T-cell (primary cell): ENCODE measurements at regions not wholly inside any gene's neighbourhood (a gene's known extent, or its start where the extent isn't known, plus 50 kb on each side); places are given as distances from the start of the nearest gene placed in this dataset.

Source experiments
- ATAC-seq, 4 experiments: fragments of 200-7000 bp in 3 of 4; fragments of 150-1000 bp in 1 of 4; cut with Tn5 transposase; replicated peaks in 1 of 4; 1 replicate in 3 of 4; 2 replicates in 1 of 4; pipeline ENCODE4 v1.10.0; 2021; ENCODE audit warnings: moderate library complexity in 3 of 4, mild to moderate bottlenecking in 2 of 4, moderate number of reproducible peaks in 1 of 4
- CTCF ChIA-PET, 2 donors: fragments of 300-600 bp; sonication (Branson Sonifier 250); formaldehyde crosslinking; loops; one replicate each; lab custom pipeline; 2022; ENCODE audit warnings: antibody characterized with exemption in 2 of 2; lab: Charles Lee
- POLR2A ChIA-PET, 2 donors: fragments of 300-600 bp; sonication (Branson Sonifier 250); formaldehyde crosslinking; loops; one replicate each; lab custom pipeline; 2022; ENCODE audit warnings: antibody characterized with exemption in 2 of 2; lab: Charles Lee
- DNase-seq, 35 experiments: peaks; one replicate each; pipeline versions ENCODE4 v3.0.0 to v3.0.0-alpha.2; 2013 to 2023
- H3K27ac ChIP-seq: one replicate; pipeline ENCODE4 v1.5.1; 2013; ENCODE audit warnings: low read length
- H3K27me3 ChIP-seq, 2 experiments: replicated peaks in 1 of 2; 1 replicate in 1 of 2; 2 replicates in 1 of 2; pipeline versions ENCODE4 v1.6.1 to v1.7.0; 2013; ENCODE audit warnings: low read length in 1 of 2, mixed read lengths in 1 of 2; ENCODE audit not compliant: control insufficient read depth in 2 of 2, insufficient read depth in 2 of 2; ENCODE audit errors: extremely low read depth in 1 of 2
- H3K36me3 ChIP-seq, 2 donors: 1 replicate in 1 of 2; 2 replicates in 1 of 2; pipeline versions ENCODE4 v1.6.1 to v1.7.0; 2013; ENCODE audit warnings: low read length in 1 of 2; ENCODE audit not compliant: control insufficient read depth in 2 of 2, insufficient read depth in 1 of 2; ENCODE audit errors: extremely low read depth in 1 of 2
- H3K4me1 ChIP-seq, 2 experiments: 1 replicate in 1 of 2; 2 replicates in 1 of 2; pipeline versions ENCODE4 v1.6.1 to v1.7.0; 2013; ENCODE audit warnings: low read length in 2 of 2, mixed read lengths in 1 of 2; ENCODE audit not compliant: insufficient read depth in 2 of 2, control insufficient read depth in 1 of 2; ENCODE audit errors: extremely low read depth in 1 of 2
- H3K4me3 ChIP-seq, 2 donors: 1 replicate in 1 of 2; 2 replicates in 1 of 2; pipeline versions ENCODE4 v1.5.1 to v1.7.0; 2013; ENCODE audit warnings: mild to moderate bottlenecking in 2 of 2, low read length in 1 of 2, moderate library complexity in 1 of 2; ENCODE audit not compliant: control insufficient read depth in 1 of 2; ENCODE audit errors: extremely low read depth in 1 of 2
- H3K9me3 ChIP-seq: 2 replicates; pipeline ENCODE4 v1.7.0; 2013
- H3K27ac Mint-ChIP-seq, 2 donors: one replicate each; pipeline ENCODE4 v1.8.0; 2020 to 2021; ENCODE audit warnings: mild to moderate bottlenecking in 2 of 2, mixed read lengths in 2 of 2
- H3K27me3 Mint-ChIP-seq, 2 donors: one replicate each; pipeline ENCODE4 v1.8.0; 2021 to 2022; ENCODE audit warnings: mixed read lengths in 2 of 2
- H3K36me3 Mint-ChIP-seq: one replicate; pipeline ENCODE4 v1.8.0; 2021; ENCODE audit warnings: mixed read lengths
- H3K4me1 Mint-ChIP-seq, 3 donors: one replicate each; pipeline ENCODE4 v1.8.0; 2020 to 2022; ENCODE audit warnings: mixed read lengths in 3 of 3, mild to moderate bottlenecking in 1 of 3
- H3K4me3 Mint-ChIP-seq, 3 donors: one replicate each; pipeline ENCODE4 v1.8.0; 2020 to 2022; ENCODE audit warnings: mild to moderate bottlenecking in 3 of 3, mixed read lengths in 3 of 3, moderate library complexity in 3 of 3
- H3K9me3 Mint-ChIP-seq, 3 donors: one replicate each; pipeline ENCODE4 v1.8.0; 2020 to 2022; ENCODE audit warnings: mixed read lengths in 3 of 3
- WGBS: methylation state at CpG from one replicate; pipeline ENCODE4 v1.1.5; 2013; ENCODE audit warnings: missing lambda C conversion rate; ENCODE audit not compliant: insufficient coverage; 5-methylcytosine and 5-hydroxymethylcytosine counted together

DNA sequence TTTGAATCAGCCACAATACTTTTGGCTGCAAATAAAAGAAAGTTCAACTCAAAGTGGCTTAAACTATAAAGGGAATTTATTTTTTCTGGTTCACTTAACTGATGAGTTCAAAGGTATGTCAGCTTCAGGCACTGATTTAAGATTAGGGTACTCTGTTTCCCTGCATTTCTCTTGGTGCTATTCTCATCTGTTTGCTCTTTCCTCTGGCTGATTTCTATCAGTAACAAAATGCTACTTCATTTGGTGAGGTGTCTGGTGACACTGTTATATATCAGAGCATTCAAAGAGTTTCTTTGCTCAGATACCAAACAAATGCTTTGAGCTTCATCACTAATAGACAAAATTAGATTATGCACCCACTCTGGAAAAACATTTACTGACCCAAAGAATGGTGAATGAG lies 65.9 kb upstream of the HTR4 start:
- no peak for DNase-seq
- Histone ChIP-seq H3K27ac (no peak overlapping the region), H3K27me3 (no peaks in the 10 kb centered on the region), H3K4me1 (no peaks in the 10 kb centered on the region), H3K36me3 (no peaks in the 10 kb centered on the region), H3K9me3 (no peaks in the 10 kb centered on the region), H3K4me3 (no peak overlapping the region)
- no peaks in the 10 kb centered on the region for H3K36me3 Mint-ChIP-seq
- no peak overlapping the region for H3K4me3 Mint-ChIP-seq
- H3K27ac Mint-ChIP-seq = no peak overlapping the region
- peaks cover 0 to 2% (median 2%) of the 10 kb centered on the region in 3 donors for H3K9me3 Mint-ChIP-seq
- H3K27me3 Mint-ChIP-seq = peaks cover 9 to 33% of the 10 kb centered on the region in 2 donors
- POLR2A ChIA-PET = no interaction called here
- no peak for ATAC-seq
- CTCF ChIA-PET = interaction anchor here in 1 of 2 donors (0.6 to 1.3 kb wide), 2 partner anchors 11 to 19 kb away, joined by 3 to 4 read pairs; no protein-coding TSS in a partner anchor
- no peaks in the 10 kb centered on the region for H3K4me1 Mint-ChIP-seq

GRCh38 chr5:148723143-148723542 lies 68.8 kb upstream of the HTR4 start:
- Histone ChIP-seq H3K9me3 (no peaks in the 10 kb centered on the region), H3K36me3 (no peaks in the 10 kb centered on the region), H3K27ac (no peak overlapping the region), H3K27me3 (no peaks in the 10 kb centered on the region), H3K4me1 (no peaks in the 10 kb centered on the region), H3K4me3 (no peak overlapping the region)
- no peak for DNase-seq
- Mint-ChIP-seq H3K4me1 (no peaks in the 10 kb centered on the region), H3K27me3 (peaks cover 7 to 24% of the 10 kb centered on the region in 2 donors), H3K27ac (no peak overlapping the region), H3K36me3 (no peaks in the 10 kb centered on the region), H3K9me3 (no peaks in the 10 kb centered on the region), H3K4me3 (no peak overlapping the region)
- ChIA-PET CTCF (interaction anchor here (1.0 to 1.4 kb wide), 4 partner anchors 7 to 307 kb away, joined by 3 to 8 read pairs (median 3); no protein-coding TSS in a partner anchor), POLR2A (no interaction called here)
- no peak for ATAC-seq

DNA sequence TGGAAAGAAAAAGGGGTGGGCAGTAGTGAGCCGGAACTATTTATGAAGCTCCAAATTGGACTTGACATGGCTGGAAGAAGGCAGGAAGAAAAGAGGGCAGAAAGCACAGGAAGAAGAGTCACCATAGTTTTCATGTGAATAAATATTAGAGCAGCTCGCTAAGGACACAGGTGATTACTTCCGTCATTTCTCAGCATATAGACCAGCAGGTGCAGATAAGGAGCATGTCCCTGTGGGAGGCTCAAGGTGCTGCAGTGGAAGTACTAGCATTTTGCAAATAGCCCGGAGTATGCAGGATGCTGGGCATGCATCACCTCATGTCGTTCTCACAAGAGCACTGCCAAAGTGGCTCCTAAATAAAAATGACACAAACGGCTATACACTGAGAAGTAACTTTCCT lies 71.3 kb upstream of the HTR4 start:
- ChIA-PET CTCF (no interaction called here), POLR2A (no interaction called here)
- Histone ChIP-seq H3K4me3 (no peak overlapping the region), H3K9me3 (no peaks in the 10 kb centered on the region), H3K27ac (no peak overlapping the region), H3K27me3 (no peaks in the 10 kb centered on the region), H3K4me1 (no peaks in the 10 kb centered on the region), H3K36me3 (no peaks in the 10 kb centered on the region)
- 81% methylated on average over 5 of the region's 6 CpGs for WGBS
- Mint-ChIP-seq H3K4me1 (no peaks in the 10 kb centered on the region), H3K27ac (no peak overlapping the region), H3K27me3 (peaks cover 5 to 13% of the 10 kb centered on the region in 2 donors), H3K9me3 (no peaks in the 10 kb centered on the region), H3K4me3 (no peak overlapping the region), H3K36me3 (no peaks in the 10 kb centered on the region)
- DNase-seq = no peak
- ATAC-seq = no peak

- Histone ChIP-seq H3K27me3 (no peaks in the 10 kb centered on the region), H3K27ac (no peak overlapping the region), H3K36me3 (no peaks in the 10 kb centered on the region), H3K4me1 (no peaks in the 10 kb centered on the region), H3K9me3 (no peaks in the 10 kb centered on the region), H3K4me3 (no peak overlapping the region)
- DNase-seq (no peak), ATAC-seq (no peak)
- Mint-ChIP-seq H3K4me3 (no peak overlapping the region), H3K4me1 (peaks cover 0 to 11% (median 5%) of the 10 kb centered on the region in 3 donors), H3K36me3 (no peaks in the 10 kb centered on the region), H3K27me3 (peaks cover 2 to 3% of the 10 kb centered on the region in 2 donors), H3K9me3 (no peaks in the 10 kb centered on the region), H3K27ac (no peak overlapping the region)
- POLR2A ChIA-PET = no interaction called here
- CTCF ChIA-PET = interaction anchor here in 1 of 2 donors (0.7 kb wide), 1 partner anchor 12 kb away, joined by 3 read pairs; no protein-coding TSS in a partner anchor
Measured at GRCh38 chr5:148729182-148729581, 74.9 kb upstream of the HTR4 start.

- H3K4me3 Mint-ChIP-seq = no peak overlapping the region
- Histone ChIP-seq H3K4me3 (no peak overlapping the region), H3K27ac (no peak overlapping the region), H3K4me1 (no peaks in the 10 kb centered on the region), H3K9me3 (no peaks in the 10 kb centered on the region), H3K36me3 (no peaks in the 10 kb centered on the region), H3K27me3 (no peaks in the 10 kb centered on the region)
- no peaks in the 10 kb centered on the region for H3K9me3 Mint-ChIP-seq
- POLR2A ChIA-PET = no interaction called here
- no peak overlapping the region for H3K27ac Mint-ChIP-seq
- DNase-seq (no peak), ATAC-seq (no peak)
- H3K4me1 Mint-ChIP-seq = peaks cover 0 to 11% (median 5%) of the 10 kb centered on the region in 3 donors
- CTCF ChIA-PET = interaction anchor here (0.7 to 7.0 kb wide), 40 partner anchors 8 to 781 kb away, joined by 3 to 138 read pairs (median 5); no protein-coding TSS in a partner anchor
- peaks cover 3% of the 10 kb centered on the region in 2 donors for H3K27me3 Mint-ChIP-seq
- 89% methylated on average over 2 of the region's 2 CpGs for WGBS
- no peaks in the 10 kb centered on the region for H3K36me3 Mint-ChIP-seq
Measured at GRCh38 chr5:148730270-148730669, 75.9 kb upstream of the HTR4 start.

- DNase-seq (peak; percentile 2 to 84 (median 59)), ATAC-seq (peak; percentile 86 to 96 (median 90))
- no peaks in the 10 kb centered on the region for H3K9me3 Mint-ChIP-seq
- no peaks in the 10 kb centered on the region for H3K9me3 ChIP-seq
- H3K27me3 ChIP-seq = no peaks in the 10 kb centered on the region
- peak overlapping the region; percentile 70 to 77 for H3K27ac Mint-ChIP-seq
- POLR2A ChIA-PET = no interaction called here
- 0% methylated on average over 2 of the region's 12 CpGs for WGBS
- H3K36me3 ChIP-seq = no peaks in the 10 kb centered on the region
- H3K4me1 ChIP-seq = no peaks in the 10 kb centered on the region
- H3K27ac ChIP-seq = no peak overlapping the region
- CTCF ChIA-PET = interaction anchor here (0.6 to 7.0 kb wide), 72 partner anchors 9 to 782 kb away, joined by 3 to 138 read pairs (median 4); no protein-coding TSS in a partner anchor
- peak overlapping the region in 1 of 2 donors; percentile 8 for H3K4me3 ChIP-seq
- H3K36me3 Mint-ChIP-seq = no peaks in the 10 kb centered on the region
- peak overlapping the region; percentile 33 to 78 (median 59) for H3K4me3 Mint-ChIP-seq
- H3K4me1 Mint-ChIP-seq = peaks cover 0 to 11% (median 5%) of the 10 kb centered on the region in 3 donors
- H3K27me3 Mint-ChIP-seq = peaks cover 3 to 4% of the 10 kb centered on the region in 2 donors
Measured at GRCh38 chr5:148730942-148731898, 76.9 kb upstream of the HTR4 start.
